Colonic mucosa (tissue), 4 donors: ENCODE measurements at regions not wholly inside any gene's neighbourhood (a gene's known extent, or its start where the extent isn't known, plus 50 kb on each side); places are given as distances from the start of the nearest gene placed in this dataset.
A peak's percentile ranks its signal among the peaks of the same experiment; 100 is the strongest.

Experiments used
- DNase-seq: peaks from one replicate; pipeline ENCODE4 v3.0.0-alpha.2; 2020
- H3K27ac ChIP-seq: fragments of 200-600 bp; one replicate; pipeline ENCODE4 v1.8.0; 2021
- H3K27me3 ChIP-seq: fragments of 200-600 bp; one replicate; pipeline ENCODE4 v1.8.0; 2021
- H3K36me3 ChIP-seq: fragments of 200-600 bp; one replicate; pipeline ENCODE4 v1.8.0; 2021
- H3K4me1 ChIP-seq: fragments of 200-600 bp; one replicate; pipeline ENCODE4 v1.8.0; 2021; ENCODE audit warnings: mild to moderate bottlenecking
- H3K4me3 ChIP-seq: fragments of 200-600 bp; one replicate; pipeline ENCODE4 v1.8.0; 2021
- H3K9ac ChIP-seq, 2 donors: one replicate each; pipeline ENCODE4 v1.7.0; 2013; ENCODE audit warnings: control low read depth in 2 of 2, low read depth in 2 of 2, low read length in 2 of 2
- H3K9me3 ChIP-seq: fragments of 200-600 bp; one replicate; pipeline ENCODE4 v1.8.0; 2021
- CTCF ChIP-seq: fragments of 200-600 bp; IDR thresholded peaks from one replicate; pipeline ENCODE4 v1.8.0; 2022; ENCODE audit warnings: antibody characterized with exemption, mild to moderate bottlenecking
- intact Hi-C: fragments of 100-400 bp; cut with DNase I; formaldehyde crosslinking; loops from one replicate; pipeline ENCODE4 v1.14.1; 2022
- donor health status: healthy.
- donor health status: DM: no; HTN: no; CAD: no.
- donor health status: DM: no; HTN: no; CAD: no.

GRCh38 chr3:72447059-72447946, 400.9 kb downstream of the SHQ1 start:
- Histone ChIP-seq H3K9me3 (no peaks in the 10 kb centered on the region), H3K4me1 (peaks cover 18% of the 10 kb centered on the region), H3K27ac (peak overlapping the region; percentile 88), H3K4me3 (peak overlapping the region; percentile 70), H3K9ac (peak overlapping the region in 1 of 2 donors; percentile 51), H3K36me3 (no peaks in the 10 kb centered on the region), H3K27me3 (no peaks in the 10 kb centered on the region)
- DNase-seq = peak; percentile 92
- no peak for TF ChIP-seq CTCF
- intact Hi-C loops = no loop called here

- Histone ChIP-seq H3K9ac (peak within 1 kb of the TSS; percentile 82 to 93), H3K9me3 (no peaks in the 10 kb centered on the region), H3K27me3 (no peaks in the 10 kb centered on the region), H3K4me1 (peaks cover 14% of the 10 kb centered on the region), H3K4me3 (peak within 1 kb of the TSS; percentile 70), H3K27ac (peak within 1 kb of the TSS; percentile 88), H3K36me3 (no peaks in the 10 kb centered on the region)
- TF ChIP-seq CTCF = no peak
- intact Hi-C loops = no loop called here
- DNase-seq = no peak
Measured at GRCh38 chr3:72446218-72447058, 401.8 kb downstream of the SHQ1 start, which contains the start of gene RYBP. RYBP (minus strand) TSS chr3:72446621.

- intact Hi-C loops = no loop called here
Measured at GRCh38 chr3:72445827-72446217, 402.4 kb downstream of the SHQ1 start.

GRCh38 chr3:72444656-72445223, 403.5 kb downstream of the SHQ1 start:
- peaks cover 11% of the 10 kb centered on the region for H3K4me1 ChIP-seq
- no peak for TF ChIP-seq CTCF
- no peak overlapping the region for H3K27ac ChIP-seq
- no peak for DNase-seq
- H3K27me3 ChIP-seq = no peaks in the 10 kb centered on the region
- intact Hi-C loops = no loop called here
- no peak overlapping the region for H3K9ac ChIP-seq
- no peak overlapping the region for H3K4me3 ChIP-seq
- no peaks in the 10 kb centered on the region for H3K9me3 ChIP-seq
- no peaks in the 10 kb centered on the region for H3K36me3 ChIP-seq

More at GRCh38 chr3:72445827-72446217, 402.4 kb downstream of the SHQ1 start:
- Histone ChIP-seq H3K9ac (peak overlapping the region; percentile 82 to 93), H3K27me3 (no peaks in the 10 kb centered on the region), H3K4me1 (peaks cover 11% of the 10 kb centered on the region), H3K9me3 (no peaks in the 10 kb centered on the region), H3K4me3 (peak overlapping the region; percentile 70), H3K36me3 (no peaks in the 10 kb centered on the region), H3K27ac (peak overlapping the region; percentile 88)
- DNase-seq = no peak
- no peak for TF ChIP-seq CTCF

GRCh38 chr3:72442759-72443158, 405.5 kb downstream of the SHQ1 start:
- TF ChIP-seq CTCF = no peak
- Histone ChIP-seq H3K27ac (no peak overlapping the region), H3K4me1 (peaks cover 11% of the 10 kb centered on the region), H3K27me3 (no peaks in the 10 kb centered on the region), H3K9ac (no peak overlapping the region), H3K9me3 (no peaks in the 10 kb centered on the region), H3K4me3 (no peak overlapping the region), H3K36me3 (no peaks in the 10 kb centered on the region)
- intact Hi-C loops = no loop called here
- DNase-seq = no peak
